ENCODE measurements at regions not wholly inside any gene's neighbourhood (a gene's known extent, or its start where the extent isn't known, plus 50 kb on each side); places are given as distances from the start of the nearest gene placed in this dataset.

DNA sequence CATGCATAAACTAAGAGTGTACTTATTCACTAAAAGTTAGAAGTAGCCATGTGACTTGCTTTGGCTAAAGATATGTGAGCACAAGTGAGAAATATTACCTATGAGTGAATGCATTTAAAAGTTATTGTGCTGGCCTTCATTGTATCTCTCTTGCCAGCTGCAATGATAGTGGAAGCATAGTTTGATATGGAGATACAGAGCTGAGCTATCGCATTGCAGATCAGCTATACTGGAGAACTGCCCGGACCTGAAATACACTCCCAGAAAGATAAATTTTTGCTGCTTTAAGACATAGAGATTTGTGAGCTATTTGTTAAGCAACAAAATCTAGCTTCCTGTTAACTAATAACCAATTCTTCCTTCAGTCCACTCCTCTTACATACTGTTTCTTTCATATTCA, 571.1 kb downstream of the CPS1 start:
- DNase-seq (ENCODE audit: low read depth, low spot score), result no peak
- no peak overlapping the region for H3K27ac ChIP-seq

DNA sequence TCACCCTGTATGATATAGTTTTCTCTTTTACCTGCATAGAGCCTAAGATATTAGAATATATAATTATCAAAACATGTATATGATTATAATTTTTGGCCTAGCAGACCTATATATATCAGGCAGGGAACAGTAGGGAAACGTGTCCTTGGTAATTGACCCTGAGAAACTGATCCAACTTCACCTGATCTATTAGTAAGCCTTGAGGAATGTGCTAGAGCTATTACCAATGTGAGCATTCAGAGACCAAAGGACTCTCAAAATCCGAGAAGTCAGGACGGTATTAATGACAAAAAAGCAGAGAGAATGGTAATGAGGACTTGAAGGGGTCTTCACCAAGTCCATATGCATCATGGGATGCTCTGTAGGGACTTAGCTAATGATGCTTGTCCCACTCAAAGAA, 571.9 kb downstream of the CPS1 start:
- no peak for DNase-seq (ENCODE audit: low read depth, low spot score)
- no peak overlapping the region for H3K27ac ChIP-seq

DNA sequence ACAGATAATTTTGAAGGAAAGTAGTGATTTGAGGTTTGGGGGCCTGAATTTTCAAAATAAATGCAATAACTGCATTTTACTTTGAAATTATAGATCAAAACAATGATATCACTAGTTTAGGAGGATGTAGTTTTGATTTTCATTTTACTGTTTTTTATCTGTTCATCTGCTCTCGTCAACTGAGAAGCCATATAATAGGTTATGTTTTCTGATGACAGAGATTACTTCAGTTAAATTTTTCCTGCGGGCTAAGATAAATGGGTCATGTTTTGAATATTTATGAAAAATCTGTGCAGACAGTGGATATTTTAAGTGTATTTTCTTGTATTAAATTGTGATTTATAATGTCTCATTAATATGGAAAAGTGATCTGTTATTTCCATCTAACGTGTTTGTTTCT, 573.4 kb downstream of the CPS1 start:
- no peak for DNase-seq (ENCODE audit: low read depth, low spot score)
- H3K27ac ChIP-seq, result no peak overlapping the region

DNA sequence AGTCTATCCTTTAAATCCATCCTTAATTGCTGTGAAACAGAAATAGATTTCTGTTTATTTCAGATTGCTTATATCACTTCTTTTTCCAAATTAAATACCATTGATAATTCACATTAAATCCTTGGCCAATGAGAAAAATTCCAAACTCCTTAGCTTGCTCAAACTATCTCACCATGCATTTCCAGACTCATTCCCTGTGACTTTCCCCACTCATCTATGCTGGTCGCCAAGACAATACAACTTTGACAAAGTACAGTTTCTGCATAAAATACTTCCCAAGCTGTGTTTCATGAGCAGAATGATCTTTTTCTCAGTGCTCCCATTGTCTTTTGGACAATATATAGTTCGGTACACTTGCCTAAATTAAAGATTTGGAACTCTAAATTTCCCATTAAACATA, 575.6 kb downstream of the CPS1 start:
- no peak for DNase-seq (ENCODE audit: low read depth, low spot score)
- no peak overlapping the region for H3K27ac ChIP-seq

DNA sequence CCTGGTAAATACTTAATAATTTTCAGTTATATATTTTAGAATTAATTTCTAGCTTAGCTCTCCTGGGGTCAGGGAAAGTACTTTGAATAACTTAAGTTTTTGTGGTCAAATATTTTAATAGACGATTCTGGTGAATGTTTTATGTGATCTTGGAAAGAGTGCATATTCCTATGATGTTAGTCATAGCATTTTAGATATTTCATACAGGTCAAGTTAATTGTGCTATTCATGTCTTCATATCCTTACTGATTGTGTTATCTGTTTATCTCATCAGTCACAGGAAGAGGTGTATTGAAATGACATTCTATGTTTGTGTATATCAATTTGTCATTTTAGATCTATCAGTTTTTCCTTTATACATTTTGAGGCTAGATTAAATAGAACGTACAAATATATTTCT, 576.2 kb downstream of the CPS1 start:
- no peak overlapping the region for H3K27ac ChIP-seq
- DNase-seq (ENCODE audit: low read depth, low spot score), result no peak

DNA sequence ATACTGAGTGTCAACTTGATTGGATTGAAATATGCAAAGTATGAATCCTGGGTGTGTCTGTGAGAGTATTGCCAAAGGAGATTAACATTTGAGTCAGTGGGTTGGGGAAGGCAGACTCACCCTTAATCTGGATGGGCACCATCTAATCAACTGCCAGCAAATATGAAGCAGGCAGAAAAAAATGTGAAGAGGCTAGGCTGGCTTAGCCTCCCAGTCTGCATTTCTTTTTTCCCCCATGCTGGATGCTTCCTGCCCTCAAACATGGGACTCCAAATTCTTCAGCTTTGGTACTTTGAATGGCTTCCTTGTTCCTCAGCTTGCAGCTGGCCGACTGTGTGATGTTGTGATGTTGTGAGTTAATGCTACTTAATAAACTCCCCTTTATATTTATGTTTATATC, 577.4 kb downstream of the CPS1 start:
- DNase-seq (ENCODE audit: low read depth, low spot score), result no peak
- no peak overlapping the region for H3K27ac ChIP-seq

DNA sequence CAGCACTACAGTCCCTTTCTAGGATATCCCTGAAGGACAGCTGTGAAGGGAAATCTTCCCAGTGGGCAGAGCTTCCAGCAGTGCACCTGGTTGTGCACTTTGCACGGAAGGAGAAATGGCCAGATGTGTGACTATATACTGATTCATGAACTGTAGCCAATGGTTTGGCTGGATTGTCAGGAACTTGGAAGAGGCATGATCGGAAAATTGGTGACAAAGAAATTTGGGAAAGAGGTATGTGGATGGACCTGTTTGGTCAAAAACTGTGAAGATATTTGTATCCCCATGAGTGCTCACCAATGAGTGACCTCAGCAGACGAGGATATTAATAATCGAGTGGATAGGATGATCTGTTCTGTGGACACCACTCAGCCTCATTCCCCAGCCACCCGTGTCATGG, 582.2 kb downstream of the CPS1 start:
- DNase-seq (ENCODE audit: low read depth, low spot score), result no peak

DNA sequence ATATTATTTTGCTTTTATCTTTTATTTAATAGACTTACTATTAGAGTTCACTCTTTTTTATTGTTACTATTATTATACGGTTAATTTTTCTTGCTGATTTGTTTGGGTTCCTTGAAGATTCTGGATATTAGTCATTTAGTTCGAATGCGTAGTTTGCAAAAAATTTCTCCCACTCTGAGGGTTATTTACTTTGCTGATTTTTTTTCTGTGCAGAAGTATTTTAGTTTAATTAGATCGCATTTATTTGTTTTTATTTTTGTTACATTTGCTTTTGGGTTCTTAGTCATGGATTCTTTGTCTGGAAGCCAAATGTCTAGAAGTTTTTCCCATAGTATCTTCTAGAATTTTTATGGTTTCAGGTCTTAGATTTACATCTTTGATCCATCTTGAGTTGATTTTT, 585.2 kb downstream of the CPS1 start:
- no peak overlapping the region for H3K27ac ChIP-seq
- DNase-seq (ENCODE audit: low read depth, low spot score), result no peak

More for the DNA sequence above, 582.2 kb downstream of the CPS1 start:
- no peak overlapping the region for H3K27ac ChIP-seq

DNA sequence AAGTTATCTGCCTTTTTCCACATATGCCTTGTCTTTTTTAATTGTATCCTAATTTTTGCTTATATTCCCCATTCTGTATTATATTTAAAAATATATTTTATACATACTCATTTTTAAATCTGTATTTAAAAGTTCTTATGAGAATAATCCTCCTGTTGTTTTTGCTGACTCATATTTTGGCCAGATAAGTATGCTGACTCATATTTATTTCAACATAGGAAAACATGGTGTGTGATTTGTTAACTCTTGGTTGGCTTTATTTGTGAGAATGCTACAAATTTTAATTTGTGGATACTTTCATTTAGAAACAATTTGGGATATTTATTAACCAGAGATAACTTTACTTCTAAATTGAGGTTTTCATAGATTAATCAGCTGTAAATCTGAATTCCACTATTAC, 587.7 kb downstream of the CPS1 start:
- peak; percentile 8 for DNase-seq (ENCODE audit: low read depth, low spot score)
- no peak overlapping the region for H3K27ac ChIP-seq

DNA sequence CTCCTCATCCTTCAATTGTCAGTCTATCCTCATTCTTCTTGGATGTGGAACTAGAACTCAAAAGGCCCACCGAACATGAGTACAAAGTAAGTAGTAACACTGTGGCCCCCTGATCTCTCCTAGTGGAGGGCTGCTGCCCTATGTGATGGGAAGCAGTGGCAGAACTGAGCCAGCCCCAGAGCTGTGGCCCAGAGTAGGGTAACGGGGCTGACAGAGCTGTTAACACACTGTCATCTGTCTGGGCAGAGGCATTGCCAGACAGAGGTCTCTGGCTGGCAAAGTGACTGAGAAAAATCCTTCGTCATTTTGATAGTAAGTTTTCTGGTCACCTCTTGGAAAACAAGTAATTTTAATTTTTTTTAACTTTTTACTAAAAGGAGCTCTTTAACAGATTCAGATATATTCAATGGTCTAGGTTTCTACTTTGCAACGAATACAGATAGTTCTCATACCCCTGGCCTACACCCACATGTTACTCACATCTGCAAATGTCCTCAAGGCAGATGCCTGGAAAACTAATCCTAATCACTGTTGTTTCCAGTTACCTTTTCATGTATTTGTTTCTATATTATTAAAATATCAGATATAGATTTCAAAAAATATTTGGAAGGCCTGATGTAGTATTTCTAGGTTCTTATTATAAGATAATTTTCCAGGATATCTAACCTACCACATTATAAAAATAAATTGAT, 588.7 kb downstream of the CPS1 start:
- H3K27ac ChIP-seq, result no peak overlapping the region
- DNase-seq (ENCODE audit: low read depth, low spot score), result no peak

DNA sequence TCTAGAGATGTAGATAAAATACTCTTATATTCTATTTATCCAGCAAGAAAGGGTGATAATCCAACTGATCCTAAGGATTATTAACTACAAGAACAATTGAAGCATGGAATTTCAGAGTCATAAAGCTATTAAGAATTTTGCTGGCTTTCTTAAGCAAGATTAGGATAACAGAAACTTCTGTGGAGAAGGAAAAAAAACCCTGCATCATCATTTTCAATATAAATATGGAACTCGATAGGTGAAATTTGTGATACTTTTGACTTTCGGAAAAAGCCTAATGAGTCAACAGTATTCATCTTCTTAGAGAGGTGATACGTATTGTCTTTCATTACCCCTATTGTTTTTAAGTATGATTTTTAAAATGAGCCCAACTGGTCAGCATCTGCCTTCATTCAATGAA, 593.3 kb downstream of the CPS1 start:
- H3K27ac ChIP-seq, result no peak overlapping the region
- no peak for DNase-seq (ENCODE audit: low read depth, low spot score)

DNA sequence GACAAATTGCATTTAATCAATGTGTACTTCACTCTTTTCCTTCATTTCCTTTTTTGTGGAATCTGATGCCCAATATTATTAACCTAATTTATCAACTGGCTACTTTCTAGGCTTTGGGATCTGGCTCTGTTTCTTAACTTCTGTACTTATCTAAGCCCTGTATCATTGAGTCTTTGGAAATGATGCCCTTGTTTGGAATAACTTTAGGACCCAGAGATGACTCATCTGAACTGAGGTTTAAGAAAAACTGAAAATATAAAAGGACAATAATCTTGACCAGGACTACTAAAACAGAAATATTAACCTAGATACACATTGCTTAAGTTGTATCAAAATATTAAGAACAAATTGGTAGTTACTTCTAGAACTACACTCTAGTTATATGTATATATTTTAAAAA, 600.8 kb downstream of the CPS1 start:
- H3K27ac ChIP-seq, result no peak overlapping the region
- DNase-seq (ENCODE audit: low read depth, low spot score), result no peak

DNA sequence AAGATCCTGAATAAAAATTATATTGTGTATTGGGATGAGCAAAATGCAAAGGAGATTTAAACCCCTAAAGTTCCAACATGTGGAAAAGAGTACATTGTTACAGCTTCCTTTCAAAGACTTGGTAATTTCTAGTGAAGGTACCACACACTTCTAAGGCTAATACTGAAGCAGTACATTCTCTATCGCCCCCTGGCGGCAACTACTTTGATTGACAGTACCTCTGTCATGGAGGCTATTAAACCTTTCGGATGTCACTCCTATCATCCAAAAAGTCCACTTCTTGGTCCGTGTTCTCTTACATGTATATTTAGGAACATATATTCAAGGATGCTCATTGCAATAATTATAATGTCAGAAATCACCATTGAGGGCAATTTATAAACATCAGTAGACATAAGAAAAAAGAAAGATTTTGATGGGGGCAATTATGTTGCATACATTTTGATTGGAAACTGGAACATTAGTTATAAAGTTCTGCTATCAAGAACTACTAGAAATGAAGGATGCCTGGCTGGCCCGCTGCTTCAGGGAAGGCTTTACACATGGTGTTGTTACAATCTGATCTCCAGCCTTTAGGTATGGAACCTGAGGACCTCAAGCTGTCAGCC, 601.6 kb downstream of the CPS1 start:
- H3K27ac ChIP-seq, result no peak overlapping the region
- peak; percentile 8 for DNase-seq (ENCODE audit: low read depth, low spot score)

DNA sequence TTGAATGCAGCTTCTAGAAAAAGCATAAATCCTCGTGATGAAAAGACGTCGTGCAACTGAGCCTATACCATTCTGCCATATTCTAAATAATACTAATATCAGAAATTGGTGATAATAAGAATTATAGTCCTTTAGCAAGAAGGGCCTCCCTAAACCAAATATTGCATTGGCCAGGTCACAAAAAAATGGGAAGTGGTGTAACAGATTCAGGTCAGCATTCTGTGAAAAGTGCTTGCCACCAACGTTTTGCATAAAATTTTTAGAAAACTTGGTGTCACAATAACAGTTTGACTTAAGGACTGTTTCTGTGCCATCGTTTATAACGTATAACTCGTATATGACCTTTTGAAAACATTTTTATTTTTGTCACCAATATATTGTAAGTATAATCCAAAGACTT, 603.6 kb downstream of the CPS1 start:
- H3K27ac ChIP-seq, result no peak overlapping the region
- no peak for DNase-seq (ENCODE audit: low read depth, low spot score)

DNA sequence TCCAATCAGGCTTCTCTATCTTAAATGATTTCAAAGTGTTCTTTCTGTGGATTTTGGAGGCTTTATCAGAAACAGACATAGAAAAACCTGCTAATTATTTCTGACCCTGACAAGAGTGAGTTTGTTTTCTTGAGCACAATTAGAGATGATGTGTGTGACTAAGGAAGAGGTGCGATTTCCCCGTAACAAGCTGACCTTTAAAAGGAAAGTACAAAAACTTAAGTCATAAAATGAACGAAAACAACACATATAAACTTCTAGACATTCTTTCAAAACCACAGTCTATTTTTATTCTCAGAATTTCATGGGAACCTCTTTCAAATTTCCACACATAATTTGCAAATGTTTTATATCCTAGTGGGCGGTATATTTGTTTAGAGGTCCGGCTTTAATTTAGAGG, 604.8 kb downstream of the CPS1 start:
- DNase-seq (ENCODE audit: low read depth, low spot score), result no peak
- no peak overlapping the region for H3K27ac ChIP-seq

DNA sequence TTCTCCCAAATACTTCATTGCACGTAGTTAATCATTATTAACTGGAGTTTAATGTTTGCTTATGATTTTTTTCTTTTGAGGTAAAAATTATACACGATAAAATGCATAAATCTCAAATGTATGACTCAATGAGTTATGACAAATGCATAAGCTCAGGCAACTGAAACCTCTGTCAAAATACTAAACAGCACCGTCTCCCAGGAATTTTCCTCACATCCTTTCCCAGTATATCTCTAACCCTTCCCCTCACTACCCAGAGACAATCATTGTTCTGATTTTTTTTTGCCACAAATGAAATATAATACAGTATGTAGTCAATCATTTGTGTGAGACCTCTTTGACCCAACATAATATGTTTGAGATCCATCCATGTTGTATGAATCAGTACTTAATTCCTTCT, 606.5 kb downstream of the CPS1 start:
- H3K27ac ChIP-seq, result no peak overlapping the region
- no peak for DNase-seq (ENCODE audit: low read depth, low spot score)

DNA sequence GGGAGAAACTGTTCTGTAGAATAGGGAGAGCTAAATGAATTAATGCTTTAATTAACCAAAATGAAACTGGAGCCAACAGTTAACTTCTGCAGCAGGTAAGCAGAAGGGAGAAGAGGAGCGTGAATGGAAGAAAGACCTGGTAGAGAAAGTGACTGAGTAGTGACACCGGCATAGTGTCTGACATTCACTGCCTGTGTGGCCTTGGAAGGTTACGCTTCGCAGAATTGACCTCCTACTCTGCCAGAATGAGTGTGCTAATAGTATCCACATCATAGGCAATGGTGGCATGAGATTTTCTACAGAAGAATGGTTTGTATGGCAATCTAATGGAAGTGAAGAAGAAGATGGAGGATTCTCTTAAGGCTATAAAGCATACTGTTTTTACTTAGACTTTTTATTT, 614.4 kb downstream of the CPS1 start:
- H3K27ac ChIP-seq, result no peak overlapping the region
- no peak for DNase-seq (ENCODE audit: low read depth, low spot score)

DNA sequence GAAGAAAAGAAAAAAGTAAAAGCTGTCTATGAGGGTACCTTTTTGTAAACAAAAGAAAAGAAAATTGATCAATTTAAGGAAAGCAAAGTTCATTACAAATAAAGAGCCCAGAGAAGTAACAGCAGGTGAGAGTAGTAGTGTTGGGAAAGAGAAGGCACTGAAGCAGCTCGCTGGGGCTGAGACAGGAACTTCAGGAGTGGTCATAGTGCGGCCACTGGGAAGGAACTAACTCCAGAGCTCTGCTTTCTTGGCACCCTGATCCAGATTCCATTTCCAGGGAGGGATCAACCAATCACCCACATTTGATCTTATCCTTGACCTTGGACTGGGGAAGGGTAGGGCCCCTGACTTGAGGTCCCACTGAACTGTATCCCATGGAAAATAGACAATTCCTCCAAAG, 617.6 kb downstream of the CPS1 start:
- H3K27ac ChIP-seq, result no peak overlapping the region
- DNase-seq (ENCODE audit: low read depth, low spot score), result no peak

DNA sequence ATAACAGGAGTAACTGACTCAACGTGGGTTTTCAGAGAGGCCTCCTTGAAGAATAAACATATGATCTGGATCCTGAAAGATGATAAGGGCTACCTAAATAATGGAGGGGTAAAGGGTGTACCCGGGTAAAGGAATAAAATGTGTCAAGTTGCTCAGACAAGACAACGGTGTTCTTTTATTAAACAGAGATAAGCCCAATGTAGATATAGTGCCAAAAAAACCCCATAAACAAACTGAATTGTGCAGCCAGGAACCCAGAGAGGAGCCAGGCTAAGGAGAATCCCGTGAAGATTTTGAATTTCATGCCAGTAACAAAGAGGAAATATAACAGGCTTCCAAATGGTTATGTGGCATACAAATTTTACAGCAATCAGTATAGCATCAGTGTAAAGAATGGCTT, 618.2 kb downstream of the CPS1 start:
- H3K27ac ChIP-seq, result no peak overlapping the region
- no peak for DNase-seq (ENCODE audit: low read depth, low spot score)

DNA sequence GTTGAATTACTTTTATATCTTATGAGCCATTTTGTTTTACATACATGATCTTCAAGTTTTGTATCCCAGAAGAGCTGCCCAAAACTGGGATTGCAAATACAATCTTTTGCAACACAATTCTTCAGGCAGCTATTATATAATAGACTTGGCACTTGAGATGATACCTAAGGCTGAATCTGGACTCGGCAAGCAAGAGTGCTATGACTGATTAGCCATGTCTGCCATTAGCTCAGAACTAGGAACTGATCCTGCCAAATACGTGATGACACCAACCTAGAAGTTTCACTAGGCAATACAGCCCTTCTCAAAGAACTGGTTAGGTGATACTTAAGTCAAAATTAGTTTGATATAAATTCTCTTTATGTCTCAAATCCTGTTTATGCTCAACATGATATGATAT, 619.6 kb downstream of the CPS1 start:
- peak; percentile 29 for DNase-seq (ENCODE audit: low read depth, low spot score)
- H3K27ac ChIP-seq, result no peak overlapping the region

DNA sequence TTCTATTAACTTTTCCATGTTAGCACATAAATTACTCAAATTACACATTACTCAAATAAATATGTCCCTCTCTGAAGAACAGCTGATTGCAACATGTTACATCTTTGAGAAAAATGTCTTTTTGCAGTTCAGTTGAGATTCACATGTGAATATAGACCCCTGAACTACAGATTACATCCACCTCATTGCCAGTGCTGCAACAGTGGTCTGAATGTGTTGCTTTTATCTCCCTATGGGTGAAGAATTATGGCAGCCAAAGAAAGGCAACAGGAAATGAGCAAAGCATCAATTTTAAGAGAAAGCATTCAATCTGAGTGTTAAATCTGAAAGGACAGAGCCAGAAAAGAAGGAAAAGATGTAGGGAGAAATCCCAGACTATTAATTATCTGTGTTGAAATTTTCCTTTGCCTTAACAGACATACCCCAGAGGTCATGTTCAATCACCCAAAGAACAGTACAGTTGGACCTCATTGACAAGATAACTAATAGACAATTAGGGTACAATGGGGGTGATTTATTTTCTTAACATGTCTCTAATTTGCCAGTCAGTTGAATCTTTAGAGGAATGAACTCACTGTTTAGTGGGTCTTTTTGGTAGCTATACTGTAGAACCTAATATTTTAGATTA, 620.2 kb downstream of the CPS1 start:
- no peak overlapping the region for H3K27ac ChIP-seq
- no peak for DNase-seq (ENCODE audit: low read depth, low spot score)

DNA sequence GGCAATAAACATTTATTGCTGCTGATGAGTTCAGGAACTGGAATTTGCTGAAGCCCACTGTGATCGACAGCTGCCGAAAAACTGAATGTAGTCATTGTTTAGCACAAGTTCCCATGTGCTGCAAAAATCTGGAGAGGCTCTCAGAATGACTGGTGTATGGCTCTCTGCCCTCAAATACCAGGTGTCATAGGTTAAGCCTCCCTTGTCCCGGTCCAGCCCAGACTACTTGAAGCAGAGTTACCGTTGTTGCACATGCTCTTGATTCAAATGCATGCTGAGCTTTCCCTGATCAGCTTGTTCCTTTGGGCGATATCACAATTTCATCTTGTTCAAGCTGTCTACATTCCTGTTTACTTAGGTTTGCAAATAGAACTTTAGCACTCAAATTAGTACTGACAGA, 625.2 kb downstream of the CPS1 start:
- H3K27ac ChIP-seq, result no peak overlapping the region
- DNase-seq (ENCODE audit: low read depth, low spot score), result no peak
